Testis (tissue), 2 donors: ENCODE measurements at regions not wholly inside any gene's neighbourhood (a gene's known extent, or its start where the extent isn't known, plus 50 kb on each side); places are given as distances from the start of the nearest gene placed in this dataset.

ENCODE experiments used
- DNase-seq: peaks from one replicate; pipeline ENCODE4 v3.0.0-alpha.2; 2019
- H3K27ac ChIP-seq, 2 donors: fragments of 200-600 bp; sonication (generic); one replicate each; pipeline ENCODE4 v1.5.1; 2019
- H3K27me3 ChIP-seq: fragments of 200-600 bp; sonication (generic); one replicate; pipeline ENCODE4 v1.5.1; 2019
- H3K36me3 ChIP-seq: fragments of 200-600 bp; sonication (generic); one replicate; pipeline ENCODE4 v1.5.1; 2017; ENCODE audit warnings: low read depth; ENCODE audit errors: missing control alignments
- H3K4me1 ChIP-seq: fragments of 200-600 bp; sonication (generic); one replicate; pipeline ENCODE4 v1.5.1; 2019
- H3K4me3 ChIP-seq, 2 donors: fragments of 200-600 bp; sonication (generic); one replicate each; pipeline ENCODE4 v1.5.1; 2017 to 2019
- H3K9me3 ChIP-seq: fragments of 200-600 bp; sonication (generic); one replicate; pipeline ENCODE4 v1.5.1; 2017
- POLR2A ChIP-seq: fragments of 450-650 bp; IDR thresholded peaks from one replicate; pipeline ENCODE4 v1.6.1; 2017; ENCODE audit warnings: antibody characterized with exemption, mild to moderate bottlenecking, moderate library complexity
- WGBS, 2 donors: methylation state at CpG; one replicate each; pipeline ENCODE4 v1.1.5; 2018; 5-methylcytosine and 5-hydroxymethylcytosine counted together
- intact Hi-C: fragments of 100-400 bp; cut with DNase I; formaldehyde crosslinking; loops from one replicate; pipeline ENCODE4 v1.15.1; 2023; ENCODE audit warnings: low total_unique reads
- TF ChIP-seq, protein P1 (sequence below), 3 experiments: fragments of 450-650 bp in 2 of 3; fragments of 200-600 bp in 1 of 3; sonication (generic) in 1 of 3; IDR thresholded peaks; one replicate each; pipeline ENCODE4 v1.5.1; 2016 to 2019; ENCODE audit warnings: antibody characterized with exemption in 3 of 3, mild to moderate bottlenecking in 2 of 3, moderate library complexity in 1 of 3

- no peaks in the 10 kb centered on the region for H3K36me3 ChIP-seq
- no peak overlapping the region for H3K27ac ChIP-seq
- no peak for DNase-seq
- no peak overlapping the region for H3K4me3 ChIP-seq
- peaks cover 9% of the 10 kb centered on the region for H3K4me1 ChIP-seq
- no peaks in the 10 kb centered on the region for H3K27me3 ChIP-seq
- no peaks in the 10 kb centered on the region for H3K9me3 ChIP-seq
- intact Hi-C loops = no loop called here
- TF ChIP-seq POLR2A = no peak
- TF ChIP-seq, protein P1, sequence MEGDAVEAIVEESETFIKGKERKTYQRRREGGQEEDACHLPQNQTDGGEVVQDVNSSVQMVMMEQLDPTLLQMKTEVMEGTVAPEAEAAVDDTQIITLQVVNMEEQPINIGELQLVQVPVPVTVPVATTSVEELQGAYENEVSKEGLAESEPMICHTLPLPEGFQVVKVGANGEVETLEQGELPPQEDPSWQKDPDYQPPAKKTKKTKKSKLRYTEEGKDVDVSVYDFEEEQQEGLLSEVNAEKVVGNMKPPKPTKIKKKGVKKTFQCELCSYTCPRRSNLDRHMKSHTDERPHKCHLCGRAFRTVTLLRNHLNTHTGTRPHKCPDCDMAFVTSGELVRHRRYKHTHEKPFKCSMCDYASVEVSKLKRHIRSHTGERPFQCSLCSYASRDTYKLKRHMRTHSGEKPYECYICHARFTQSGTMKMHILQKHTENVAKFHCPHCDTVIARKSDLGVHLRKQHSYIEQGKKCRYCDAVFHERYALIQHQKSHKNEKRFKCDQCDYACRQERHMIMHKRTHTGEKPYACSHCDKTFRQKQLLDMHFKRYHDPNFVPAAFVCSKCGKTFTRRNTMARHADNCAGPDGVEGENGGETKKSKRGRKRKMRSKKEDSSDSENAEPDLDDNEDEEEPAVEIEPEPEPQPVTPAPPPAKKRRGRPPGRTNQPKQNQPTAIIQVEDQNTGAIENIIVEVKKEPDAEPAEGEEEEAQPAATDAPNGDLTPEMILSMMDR (IDR thresholded peaks at IDR 0.05) = no peak
These were observed 951.1 kb downstream of the FAT4 start for GRCh38 chr4:126265888-126266287.

DNA sequence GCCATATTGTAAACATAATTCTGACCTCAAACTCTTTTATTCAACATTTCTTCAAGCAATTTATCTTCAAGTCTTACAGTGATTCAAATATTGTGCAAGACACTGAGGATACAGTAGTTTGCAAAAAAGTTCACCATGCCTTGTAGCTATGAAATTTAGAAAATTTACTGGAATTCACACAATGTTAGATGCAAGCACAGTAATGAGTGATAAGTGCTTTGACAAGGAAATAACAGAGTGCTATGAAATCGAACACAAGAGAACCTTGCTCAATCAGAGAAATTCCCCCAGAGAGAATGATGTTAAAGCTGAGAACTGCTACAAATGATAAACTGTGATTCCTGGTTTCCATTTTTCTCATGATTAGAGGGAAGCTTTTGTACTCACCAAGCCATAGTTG, 952.9 kb downstream of the FAT4 start:
- WGBS, 2 donors = 60 to 65% methylated on average over 1 of the region's 1 CpG
- Histone ChIP-seq H3K4me1 (peaks cover 2% of the 10 kb centered on the region), H3K27ac (no peak overlapping the region), H3K4me3 (no peak overlapping the region), H3K9me3 (no peaks in the 10 kb centered on the region), H3K36me3 (no peaks in the 10 kb centered on the region), H3K27me3 (no peaks in the 10 kb centered on the region)
- TF ChIP-seq POLR2A = no peak
- TF ChIP-seq, protein P1 (IDR thresholded peaks at IDR 0.05) = no peak
- DNase-seq = no peak
- intact Hi-C loops = no loop called here

- Histone ChIP-seq H3K9me3 (no peaks in the 10 kb centered on the region), H3K27me3 (no peaks in the 10 kb centered on the region), H3K4me1 (no peaks in the 10 kb centered on the region), H3K36me3 (no peaks in the 10 kb centered on the region), H3K4me3 (no peak overlapping the region), H3K27ac (no peak overlapping the region)
- intact Hi-C loops = no loop called here
- DNase-seq = no peak
- no peak for TF ChIP-seq POLR2A
- TF ChIP-seq, protein P1 (IDR thresholded peaks at IDR 0.05) = no peak
These were observed 953.4 kb downstream of the FAT4 start for GRCh38 chr4:126268106-126268505.

- WGBS, 2 donors = 28 to 41% methylated on average over 6 of the region's 6 CpGs
- no peak for TF ChIP-seq POLR2A
- Histone ChIP-seq H3K36me3 (no peaks in the 10 kb centered on the region), H3K27me3 (no peaks in the 10 kb centered on the region), H3K27ac (no peak overlapping the region), H3K4me3 (no peak overlapping the region), H3K4me1 (no peaks in the 10 kb centered on the region), H3K9me3 (no peaks in the 10 kb centered on the region)
- intact Hi-C loops = no loop called here
- DNase-seq = no peak
These were observed 954.4 kb downstream of the FAT4 start for GRCh38 chr4:126269106-126269505.

DNA sequence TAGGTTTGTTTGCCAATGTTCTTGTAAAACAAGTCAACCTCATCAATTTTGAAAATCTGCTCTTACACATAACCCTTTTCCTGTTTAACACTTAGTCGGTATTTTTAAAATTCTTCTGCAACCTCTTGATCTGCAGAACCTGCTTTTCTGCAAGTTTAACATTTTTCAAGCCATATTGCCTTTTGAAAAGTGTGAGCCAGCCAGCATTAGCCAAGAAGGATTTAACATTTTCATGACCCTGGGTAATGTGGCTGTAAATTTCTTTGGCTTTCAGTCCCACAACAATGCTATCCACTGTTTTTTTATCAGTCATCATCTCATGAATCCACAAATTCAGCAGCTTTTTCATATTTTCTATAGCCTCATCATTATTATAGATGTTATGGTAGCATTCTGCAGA, 956.5 kb downstream of the FAT4 start:
- intact Hi-C loops = no loop called here
- TF ChIP-seq, protein P1 (IDR thresholded peaks at IDR 0.05) = no peak
- TF ChIP-seq POLR2A = no peak
- 11 to 22% methylated on average over 1 of the region's 1 CpG for WGBS, 2 donors

More for the DNA sequence above, 956.5 kb downstream of the FAT4 start:
- DNase-seq = no peak
- Histone ChIP-seq H3K27ac (no peak overlapping the region), H3K9me3 (no peaks in the 10 kb centered on the region), H3K4me3 (no peak overlapping the region), H3K36me3 (no peaks in the 10 kb centered on the region), H3K27me3 (no peaks in the 10 kb centered on the region), H3K4me1 (no peaks in the 10 kb centered on the region)
